MM.1S (cell line): ENCODE measurements at regions not wholly inside any gene's neighbourhood (a gene's known extent, or its start where the extent isn't known, plus 50 kb on each side); places are given as distances from the start of the nearest gene placed in this dataset.

Experiments
- CTCF ChIP-seq: fragments of 300-600 bp; sonication (generic); IDR thresholded peaks from 2 replicates; pipeline ENCODE4 v1.5.1; 2016; ENCODE audit warnings: antibody characterized with exemption, low read length, mixed read lengths
- EZH2phosphoT487 ChIP-seq: fragments of 300-600 bp; sonication (generic); IDR thresholded peaks from 2 replicates; pipeline ENCODE4 v1.6.1; 2018; ENCODE audit warnings: antibody characterized with exemption, low read length

- TF ChIP-seq CTCF = no peak
- TF ChIP-seq EZH2phosphoT487 = no peak
Measured at GRCh38 chr14:28952666-28953065, 186.1 kb downstream of the FOXG1 start.
